Urinary bladder (tissue), 4 donors: ENCODE measurements at regions not wholly inside any gene's neighbourhood (a gene's known extent, or its start where the extent isn't known, plus 50 kb on each side); places are given as distances from the start of the nearest gene placed in this dataset. TPM values are rescaled to one million over a fixed set of nuclear protein-coding genes. Genes with fewer than 3 reads are reported as not detected.

Source experiments
- DNase-seq: peaks from one replicate; pipeline ENCODE4 v3.0.0-alpha.2; 2015; ENCODE audit errors: extremely low spot score
- H3K27ac ChIP-seq: one replicate; pipeline ENCODE4 v1.5.1; 2013; ENCODE audit warnings: low read depth, mild to moderate bottlenecking, moderate library complexity
- H3K36me3 ChIP-seq: one replicate; pipeline ENCODE4 v1.6.1; 2013; ENCODE audit warnings: mild to moderate bottlenecking, moderate library complexity; ENCODE audit not compliant: insufficient read depth
- H3K4me1 ChIP-seq: one replicate; pipeline ENCODE4 v1.6.1; 2013; ENCODE audit warnings: mild to moderate bottlenecking, moderate library complexity; ENCODE audit not compliant: insufficient read depth
- H3K4me3 ChIP-seq: one replicate; pipeline ENCODE4 v1.5.1; 2013; ENCODE audit warnings: low read depth, low read length
- WGBS: extraction: QIAGEN DNeasy Blood & Tissue Kit; methylation state at CpG from one replicate; pipeline ENCODE4 v1.1.7; 2013; 5-methylcytosine and 5-hydroxymethylcytosine counted together
- small RNA-seq: library from RNA; depleted of rRNA; stranded (forward); fragments of <200 nt; gene quantifications from one replicate; pipeline ENCODE3, GENCODE V24; 2014
- donor health status: healthy with polysubstance abuse.
- donor health status: healthy.

DNA sequence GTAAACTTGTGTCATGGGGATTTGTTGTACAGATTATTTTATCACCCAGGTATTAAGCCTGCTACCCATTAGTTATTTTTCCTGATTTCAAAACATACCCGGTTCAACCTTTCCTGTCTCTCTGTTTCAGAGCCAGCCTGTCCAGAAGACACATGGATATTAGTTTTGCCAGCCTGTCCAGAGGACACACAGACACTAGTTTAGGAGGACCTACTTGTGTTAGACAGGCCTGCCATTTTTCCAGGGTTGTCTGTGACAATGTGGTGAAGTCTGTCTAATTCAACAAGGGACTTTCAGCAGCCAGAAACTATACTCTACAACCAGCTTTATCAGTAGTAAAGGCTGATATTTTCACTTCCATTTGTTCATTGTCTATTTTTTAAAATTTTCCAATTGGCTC, 56.1 kb upstream of the DCC start:
- WGBS = 60% methylated on average over 1 of the region's 1 CpG

GRCh38 chr18:52286675-52287074, 53.3 kb upstream of the DCC start:
- DNase-seq = no peak
- no peak overlapping the region for H3K27ac ChIP-seq

More for the DNA sequence above, 56.1 kb upstream of the DCC start:
- Histone ChIP-seq H3K27ac (no peak overlapping the region), H3K36me3 (no peaks in the 10 kb centered on the region), H3K4me1 (no peaks in the 10 kb centered on the region), H3K4me3 (no peak overlapping the region)
- no peak for DNase-seq

GRCh38 chr18:52287151-52287550, 52.8 kb upstream of the DCC start:
- Histone ChIP-seq H3K36me3 (no peaks in the 10 kb centered on the region), H3K27ac (no peak overlapping the region), H3K4me3 (no peak overlapping the region), H3K4me1 (no peaks in the 10 kb centered on the region)
- DNase-seq = no peak
- WGBS = 6% methylated on average over 1 of the region's 1 CpG

More at GRCh38 chr18:52286675-52287074, 53.3 kb upstream of the DCC start:
- WGBS = 25% methylated on average over 6 of the region's 6 CpGs
- no peaks in the 10 kb centered on the region for H3K36me3 ChIP-seq
- no peak overlapping the region for H3K4me3 ChIP-seq
- no peaks in the 10 kb centered on the region for H3K4me1 ChIP-seq

- H3K4me3 ChIP-seq = no peak overlapping the region
- H3K4me1 ChIP-seq = no peaks in the 10 kb centered on the region
- WGBS = 34% methylated on average over 7 of the region's 7 CpGs
- DNase-seq = no peak
- no peaks in the 10 kb centered on the region for H3K36me3 ChIP-seq
- no peak overlapping the region for H3K27ac ChIP-seq
Observed at GRCh38 chr18:52288403-52289004, 51.5 kb upstream of the DCC start.

DNA sequence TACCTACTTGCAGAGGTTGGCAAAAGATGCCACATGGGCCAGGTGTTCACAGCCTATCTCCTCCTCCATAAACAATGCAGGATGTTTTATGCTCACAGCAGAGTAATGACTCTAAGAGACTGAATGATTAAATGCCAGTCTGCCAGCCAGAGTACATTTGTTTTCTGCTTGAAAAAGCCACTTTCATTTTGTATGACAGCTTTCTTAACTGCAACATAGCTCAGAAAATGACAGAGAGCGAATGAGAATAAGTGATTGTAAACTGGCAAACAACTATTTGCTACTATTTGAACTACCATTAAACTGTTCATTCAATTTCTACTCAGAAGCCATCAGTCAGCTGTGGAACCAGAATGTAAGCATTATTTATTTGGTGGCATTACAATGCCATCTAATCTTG, 50.6 kb upstream of the DCC start:
- Histone ChIP-seq H3K4me3 (no peak overlapping the region), H3K36me3 (no peaks in the 10 kb centered on the region), H3K27ac (no peak overlapping the region), H3K4me1 (no peaks in the 10 kb centered on the region)
- WGBS = 86% methylated on average over 1 of the region's 1 CpG
- no peak for DNase-seq

Small RNAs in the stretch of these regions (small RNA-seq; reads per million reads assigned to genes)
- gene RNU1-46P = not detected
